CD4-positive, alpha-beta T cell treated with Interleukin-4 for 4 hours (primary cell): ENCODE measurements at regions not wholly inside any gene's neighbourhood (a gene's known extent, or its start where the extent isn't known, plus 50 kb on each side); places are given as distances from the start of the nearest gene placed in this dataset.
A peak's percentile ranks its signal among the peaks of the same experiment; 100 is the strongest.
"Not testable (repeated sequence)": the region's sequence is repeated elsewhere in the genome, so short reads cannot be mapped to it uniquely, and the experiment has no call there.

Experiments
- DNase-seq: peaks from one replicate; pipeline ENCODE4 v3.0.0-alpha.2; 2020

- no peak for DNase-seq
These were observed 93.2 kb downstream of the TEX29 start for GRCh38 chr13:111413407-111414187.

- DNase-seq: no peak
These were observed 93.9 kb downstream of the TEX29 start for GRCh38 chr13:111414341-111414740.

- no peak for DNase-seq
These were observed 94.8 kb downstream of the TEX29 start for GRCh38 chr13:111415246-111415645.

GRCh38 chr13:111415765-111416164 is 95.3 kb downstream of the TEX29 start:
- no peak for DNase-seq

- DNase-seq: no peak
These were observed 97.7 kb downstream of the TEX29 start for GRCh38 chr13:111418101-111418500.

GRCh38 chr13:111420113-111420876 is 99.9 kb downstream of the TEX29 start:
- no peak for DNase-seq

- DNase-seq: no peak
These were observed 100.8 kb downstream of the TEX29 start for GRCh38 chr13:111421216-111421615.

- no peak for DNase-seq
These were observed 101.9 kb downstream of the TEX29 start for GRCh38 chr13:111422348-111422747.

- no peak for DNase-seq
These were observed 102.8 kb downstream of the TEX29 start for GRCh38 chr13:111423168-111423785.

GRCh38 chr13:111424134-111424533 is 103.7 kb downstream of the TEX29 start:
- DNase-seq: no peak

GRCh38 chr13:111425326-111425725 is 104.9 kb downstream of the TEX29 start:
- no peak for DNase-seq

GRCh38 chr13:111429064-111429558 is 108.7 kb downstream of the TEX29 start:
- peak; percentile 9 for DNase-seq

GRCh38 chr13:111431206-111431605 is 110.8 kb downstream of the TEX29 start:
- no peak for DNase-seq

GRCh38 chr13:111434578-111435159 is 114.2 kb downstream of the TEX29 start:
- no peak for DNase-seq

GRCh38 chr13:111436446-111436845 is 116.0 kb downstream of the TEX29 start:
- no peak for DNase-seq

- DNase-seq: no peak
These were observed 117.0 kb downstream of the TEX29 start for GRCh38 chr13:111437417-111437816.

- no peak for DNase-seq
These were observed 117.6 kb downstream of the TEX29 start for GRCh38 chr13:111437856-111438547.

- DNase-seq: not testable (repeated sequence)
These were observed 120.0 kb downstream of the TEX29 start for GRCh38 chr13:111440492-111440891.

GRCh38 chr13:111443981-111444380 is 123.5 kb downstream of the TEX29 start:
- DNase-seq: no peak

- no peak for DNase-seq
These were observed 128.1 kb downstream of the TEX29 start for GRCh38 chr13:111448504-111448903.

- DNase-seq: no peak
These were observed 128.6 kb downstream of the TEX29 start for GRCh38 chr13:111449041-111449440.

GRCh38 chr13:111451402-111451801 is 131.0 kb downstream of the TEX29 start:
- no peak for DNase-seq
